Caco-2 (cell line): ENCODE measurements at regions not wholly inside any gene's neighbourhood (a gene's known extent, or its start where the extent isn't known, plus 50 kb on each side); places are given as distances from the start of the nearest gene placed in this dataset.

Experiments used
- BruUV-seq: library from RNA; stranded (reverse); fragments of 400-500 nt; replicated peaks from 2 replicates; lab custom pipeline; 2021; lab: Mats Ljungman, UMichigan
- CTCF ChIA-PET: fragments of 300-600 bp; sonication (Branson Sonifier 250); formaldehyde crosslinking; loops from one replicate; lab custom pipeline; 2022; ENCODE audit warnings: antibody characterized with exemption; lab: Charles Lee
- POLR2A ChIA-PET: fragments of 300-600 bp; sonication (Branson Sonifier 250); formaldehyde crosslinking; loops from one replicate; lab custom pipeline; 2022; ENCODE audit warnings: antibody characterized with exemption; lab: Charles Lee
- DNase-seq, 2 experiments: peaks; one replicate each; pipeline versions ENCODE4 v3.0.0 to v3.0.0-alpha.2; 2020 to 2022
- H3K27me3 ChIP-seq: replicated peaks from 2 replicates; pipeline ENCODE4 v1.6.0; 2011; ENCODE audit warnings: low read length; ENCODE audit not compliant: control insufficient read depth, insufficient read depth
- H3K36me3 ChIP-seq: 2 replicates; pipeline ENCODE4 v1.5.1; 2011; ENCODE audit warnings: low read length; ENCODE audit not compliant: control insufficient read depth, insufficient read depth
- H3K4me1 ChIP-seq: fragments of 250-450 bp; sonication (Bioruptor Pico); 2 replicates; pipeline ENCODE4 v1.5.1; 2020; ENCODE audit warnings: mild to moderate bottlenecking
- H3K4me3 ChIP-seq: 2 replicates; pipeline ENCODE4 v1.5.1; 2011; ENCODE audit warnings: low read depth, mild to moderate bottlenecking, control low read depth, low read length
- H3K9me3 ChIP-seq: fragments of 250-450 bp; sonication (Bioruptor Pico); 2 replicates; pipeline ENCODE4 v1.5.1; 2020; ENCODE audit warnings: mild to moderate bottlenecking, moderate library complexity
- H3K27ac Mint-ChIP-seq: one replicate; pipeline ENCODE4 v1.8.0; 2022; ENCODE audit warnings: mixed read lengths; ENCODE audit not compliant: unreplicated experiment
- H3K27me3 Mint-ChIP-seq: one replicate; pipeline ENCODE4 v1.8.0; 2022; ENCODE audit warnings: mixed read lengths; ENCODE audit not compliant: insufficient read depth, unreplicated experiment
- H3K36me3 Mint-ChIP-seq: one replicate; pipeline ENCODE4 v1.8.0; 2022; ENCODE audit warnings: mild to moderate bottlenecking, mixed read lengths; ENCODE audit not compliant: insufficient read depth, unreplicated experiment
- H3K4me1 Mint-ChIP-seq: one replicate; pipeline ENCODE4 v1.8.0; 2022; ENCODE audit warnings: low read depth, mixed read lengths; ENCODE audit not compliant: unreplicated experiment
- H3K4me3 Mint-ChIP-seq: one replicate; pipeline ENCODE4 v1.8.0; 2022; ENCODE audit warnings: mild to moderate bottlenecking, moderate library complexity, mixed read lengths; ENCODE audit not compliant: unreplicated experiment
- H3K9me3 Mint-ChIP-seq: one replicate; pipeline ENCODE4 v1.8.0; 2022; ENCODE audit warnings: mixed read lengths; ENCODE audit not compliant: unreplicated experiment
- CTCF ChIP-seq, 2 experiments: fragments of 200-600 bp in 1 of 2; IDR thresholded peaks; 1 replicate in 1 of 2; 2 replicates in 1 of 2; pipeline versions ENCODE4 v1.5.1 to v1.8.0; 2011 to 2022; ENCODE audit warnings: antibody characterized with exemption in 1 of 2, control low read depth in 1 of 2, inconsistent platforms in 1 of 2, low read depth in 1 of 2, low read length in 1 of 2, mild to moderate bottlenecking in 1 of 2, moderate library complexity in 1 of 2; ENCODE audit not compliant: insufficient read depth in 1 of 2, severe bottlenecking in 1 of 2, unreplicated experiment in 1 of 2
- intact Hi-C: fragments of 100-400 bp; cut with micrococcal nuclease; formaldehyde crosslinking; loops from one replicate; pipeline ENCODE4 v1.10.0; 2022; ENCODE audit not compliant: unreplicated experiment

DNA sequence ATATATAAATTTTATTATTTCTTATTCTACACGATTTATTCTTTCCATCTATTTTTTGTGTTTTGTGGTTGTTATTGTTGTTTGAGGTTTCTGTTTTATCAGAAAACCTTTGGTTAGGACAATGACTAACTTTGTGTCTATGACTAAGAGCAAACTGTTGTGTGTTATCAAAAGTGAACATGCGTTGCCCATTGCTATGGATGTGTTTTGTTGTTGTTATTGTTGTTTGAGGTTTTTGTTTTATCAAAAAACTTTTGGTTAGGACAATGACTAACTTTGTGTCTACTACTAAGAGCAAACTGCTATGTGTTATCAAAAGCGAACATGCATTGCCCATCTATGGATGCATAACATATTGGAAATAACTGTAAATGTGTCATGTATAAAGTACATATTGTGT lies 692.3 kb downstream of the SLITRK1 start:
- H3K27me3 ChIP-seq: no peaks in the 10 kb centered on the region
- H3K4me1 ChIP-seq: no peaks in the 10 kb centered on the region
- no peaks in the 10 kb centered on the region for H3K36me3 ChIP-seq
- Mint-ChIP-seq H3K4me3 (no peak overlapping the region), H3K4me1 (no peaks in the 10 kb centered on the region), H3K9me3 (peaks cover 9% of the 10 kb centered on the region), H3K36me3 (no peaks in the 10 kb centered on the region), H3K27me3 (no peaks in the 10 kb centered on the region), H3K27ac (no peak overlapping the region)
- POLR2A ChIA-PET: no interaction called here
- no TSS peak for BruUV-seq
- intact Hi-C loops: no loop called here
- H3K4me3 ChIP-seq: no peak overlapping the region
- CTCF ChIA-PET: no interaction called here
- DNase-seq: no peak
- TF ChIP-seq CTCF (IDR thresholded peaks at IDR 0.05; ENCODE audit: insufficient read depth in 1 of 2, low read depth in 1 of 2, low read length in 1 of 2, severe bottlenecking in 1 of 2, unreplicated experiment in 1 of 2): no peak
- no peaks in the 10 kb centered on the region for H3K9me3 ChIP-seq

GRCh38 chr13:83184819-83185218 lies 697.5 kb downstream of the SLITRK1 start:
- Histone ChIP-seq H3K4me1 (no peaks in the 10 kb centered on the region), H3K27me3 (no peaks in the 10 kb centered on the region), H3K36me3 (no peaks in the 10 kb centered on the region), H3K4me3 (no peak overlapping the region), H3K9me3 (no peaks in the 10 kb centered on the region)
- no peaks in the 10 kb centered on the region for H3K27me3 Mint-ChIP-seq
- H3K27ac Mint-ChIP-seq: no peak overlapping the region
- H3K4me1 Mint-ChIP-seq: no peaks in the 10 kb centered on the region
- intact Hi-C loops: no loop called here
- CTCF ChIA-PET: no interaction called here
- POLR2A ChIA-PET: no interaction called here
- no peak overlapping the region for H3K4me3 Mint-ChIP-seq
- no TSS peak for BruUV-seq
- H3K9me3 Mint-ChIP-seq: peaks cover 9% of the 10 kb centered on the region
- H3K36me3 Mint-ChIP-seq: no peaks in the 10 kb centered on the region
- TF ChIP-seq CTCF (IDR thresholded peaks at IDR 0.05; ENCODE audit: insufficient read depth in 1 of 2, low read depth in 1 of 2, low read length in 1 of 2, severe bottlenecking in 1 of 2, unreplicated experiment in 1 of 2): no peak
- DNase-seq: no peak

DNA sequence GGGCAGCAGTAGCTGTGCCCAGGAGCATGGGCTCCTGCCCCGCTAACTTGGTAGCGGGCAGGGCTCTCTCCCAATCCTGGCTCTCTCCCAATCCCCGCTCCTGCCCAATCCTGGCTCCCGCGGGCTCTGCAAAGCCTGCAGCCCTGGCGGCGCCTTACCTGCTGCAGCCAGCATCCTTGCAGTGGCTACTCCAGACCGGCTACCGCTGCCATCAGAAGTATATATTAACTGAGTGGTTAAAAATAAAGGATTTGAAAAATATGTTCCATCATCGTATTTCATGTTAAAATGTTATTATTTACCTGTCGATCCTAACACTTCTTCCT lies 698.2 kb downstream of the SLITRK1 start:
- peaks cover 9% of the 10 kb centered on the region for H3K9me3 Mint-ChIP-seq
- ChIA-PET CTCF (no interaction called here), POLR2A (no interaction called here)
- Histone ChIP-seq H3K36me3 (no peaks in the 10 kb centered on the region), H3K9me3 (no peaks in the 10 kb centered on the region), H3K4me1 (no peaks in the 10 kb centered on the region), H3K27me3 (no peaks in the 10 kb centered on the region), H3K4me3 (no peak overlapping the region)
- H3K27me3 Mint-ChIP-seq: no peaks in the 10 kb centered on the region
- no peaks in the 10 kb centered on the region for H3K36me3 Mint-ChIP-seq
- no peak overlapping the region for H3K4me3 Mint-ChIP-seq
- H3K27ac Mint-ChIP-seq: no peak overlapping the region
- intact Hi-C loops: no loop called here
- no peak for TF ChIP-seq CTCF (IDR thresholded peaks at IDR 0.05; ENCODE audit: insufficient read depth in 1 of 2, low read depth in 1 of 2, low read length in 1 of 2, severe bottlenecking in 1 of 2, unreplicated experiment in 1 of 2)
- no peak for DNase-seq
- BruUV-seq: no TSS peak
- no peaks in the 10 kb centered on the region for H3K4me1 Mint-ChIP-seq
